DND-41 (cell line): ENCODE measurements at regions not wholly inside any gene's neighbourhood (a gene's known extent, or its start where the extent isn't known, plus 50 kb on each side); places are given as distances from the start of the nearest gene placed in this dataset.

Source experiments
- CTCF ChIP-seq: IDR thresholded peaks from 2 replicates; pipeline ENCODE4 v1.5.1; 2012; ENCODE audit warnings: borderline replicate concordance, low read length, moderate library complexity, mild to moderate bottlenecking; ENCODE audit not compliant: poor library complexity, severe bottlenecking; ENCODE audit errors: extremely low read depth
- EZH2 ChIP-seq: IDR thresholded peaks from 3 replicates; pipeline ENCODE4 v1.6.1; 2012; ENCODE audit warnings: borderline replicate concordance, low read depth, mild to moderate bottlenecking, moderate library complexity, low read length, inconsistent platforms; ENCODE audit not compliant: severe bottlenecking

GRCh38 chr1:82367456-82367855 is 566.7 kb downstream of the ADGRL2 start:
- TF ChIP-seq EZH2 = no peak
- TF ChIP-seq CTCF = no peak
